C1 segment of cervical spinal cord (tissue), 14 donors: ENCODE measurements at regions not wholly inside any gene's neighbourhood (a gene's known extent, or its start where the extent isn't known, plus 50 kb on each side); places are given as distances from the start of the nearest gene placed in this dataset.
A peak's percentile ranks its signal among the peaks of the same experiment; 100 is the strongest.
"Not testable (repeated sequence)": the region's sequence is repeated elsewhere in the genome, so short reads cannot be mapped to it uniquely, and the experiment has no call there.

Experiments
- DNase-seq, 14 donors: peaks; one replicate each; lab custom pipeline; 2025; lab: John Stamatoyannopoulos, UW

DNA sequence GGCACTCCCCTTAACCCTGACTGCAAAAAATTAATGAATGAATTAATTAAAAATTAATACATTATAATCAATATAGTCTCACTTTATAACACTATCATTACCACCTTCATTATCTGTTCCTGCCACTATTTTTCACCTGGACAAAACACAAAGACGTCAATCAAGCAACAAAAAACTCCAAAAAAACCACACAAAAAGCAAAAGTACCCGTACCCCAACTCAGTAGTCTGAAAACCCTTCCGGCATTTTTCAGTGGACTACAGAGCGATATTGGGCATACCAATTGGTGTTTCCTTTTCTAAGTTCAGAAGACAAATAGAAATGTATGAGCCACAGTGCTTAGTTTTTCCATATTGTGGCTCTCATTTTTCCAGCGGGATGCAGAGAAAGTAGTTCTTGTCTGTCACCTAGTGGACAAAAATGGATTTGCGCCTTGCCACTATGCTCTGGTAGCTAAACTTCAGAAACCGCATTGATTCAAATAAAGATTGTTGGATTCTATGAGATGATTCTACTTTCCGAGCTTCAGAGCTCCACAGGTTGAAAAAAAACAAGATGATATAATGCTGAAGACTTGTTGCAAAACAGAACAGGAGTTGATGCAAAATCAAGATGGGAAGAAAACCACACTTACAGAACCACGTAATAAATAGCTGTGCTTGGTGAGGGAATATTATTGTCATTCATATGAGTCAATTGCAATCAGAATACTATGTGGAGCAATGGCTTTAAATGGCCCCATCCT lies 50.6 kb upstream of the ITGB1 start:
- DNase-seq, result peak in 9 of 14 donors; percentile 1 to 39 (median 9)

GRCh38 chr10:33007731-33008381 lies 49.8 kb upstream of the ITGB1 start:
- not testable (repeated sequence) for DNase-seq
